Left forelimb (tissue), 1 donor: ENCODE measurements at regions not wholly inside any gene's neighbourhood (a gene's known extent, or its start where the extent isn't known, plus 50 kb on each side); places are given as distances from the start of the nearest gene placed in this dataset.

Experiments
- DNase-seq: peaks from one replicate; pipeline ENCODE4 v3.0.0-alpha.2; 2018; ENCODE audit warnings: low spot score

GRCh38 chr6:26197933-26198721 lies 110.9 kb downstream of the HFE start:
- peak; percentile 70 for DNase-seq

GRCh38 chr6:26198722-26199056 lies 111.5 kb downstream of the HFE start:
- DNase-seq = no peak

GRCh38 chr6:26199057-26199772 lies 112.0 kb downstream of the HFE start:
- DNase-seq = peak; percentile 87

- DNase-seq = no peak
These were observed 112.8 kb downstream of the HFE start for GRCh38 chr6:26199773-26200764.

GRCh38 chr6:26200918-26201721 lies 113.9 kb downstream of the HFE start:
- DNase-seq = no peak

GRCh38 chr6:26202201-26202611 lies 115.0 kb downstream of the HFE start:
- DNase-seq = no peak

GRCh38 chr6:26202811-26203583 lies 115.8 kb downstream of the HFE start:
- DNase-seq = no peak

GRCh38 chr6:26204332-26205160 lies 117.3 kb downstream of the HFE start:
- DNase-seq = peak; percentile 94

GRCh38 chr6:26205161-26205624 lies 118.0 kb downstream of the HFE start:
- DNase-seq = peak; percentile 92

GRCh38 chr6:26205625-26206574 lies 118.7 kb downstream of the HFE start:
- DNase-seq = no peak

GRCh38 chr6:26206868-26207801 lies 119.9 kb downstream of the HFE start:
- DNase-seq = no peak

- no peak for DNase-seq
These were observed 124.7 kb downstream of the HFE start for GRCh38 chr6:26211963-26212362.

- DNase-seq = no peak
These were observed 126.3 kb downstream of the HFE start for GRCh38 chr6:26213334-26214075.

- no peak for DNase-seq
These were observed 127.8 kb downstream of the HFE start for GRCh38 chr6:26214803-26215584.

- DNase-seq = no peak
These were observed 128.5 kb downstream of the HFE start for GRCh38 chr6:26215585-26216358.
